Raji (cell line): ENCODE measurements at regions not wholly inside any gene's neighbourhood (a gene's known extent, or its start where the extent isn't known, plus 50 kb on each side); places are given as distances from the start of the nearest gene placed in this dataset.

ENCODE experiments used
- POLR2A ChIP-seq: IDR thresholded peaks from 2 replicates; pipeline ENCODE4 v1.6.1; 2011; ENCODE audit warnings: low read depth, low read length, control low read depth; ENCODE audit not compliant: insufficient read depth

- no peak for TF ChIP-seq POLR2A
Measured at GRCh38 chr16:85453703-85454102, 159.4 kb upstream of the GSE1 start.

- TF ChIP-seq POLR2A, result no peak
Measured at GRCh38 chr16:85454171-85454872, 158.8 kb upstream of the GSE1 start.

GRCh38 chr16:85455534-85455933 lies 157.6 kb upstream of the GSE1 start:
- no peak for TF ChIP-seq POLR2A

GRCh38 chr16:85457366-85457765 lies 155.8 kb upstream of the GSE1 start:
- TF ChIP-seq POLR2A, result no peak

- TF ChIP-seq POLR2A, result no peak
Measured at GRCh38 chr16:85458968-85459367, 154.2 kb upstream of the GSE1 start.

GRCh38 chr16:85459529-85460251 lies 153.4 kb upstream of the GSE1 start:
- TF ChIP-seq POLR2A, result no peak

GRCh38 chr16:85460252-85461021 lies 152.7 kb upstream of the GSE1 start:
- no peak for TF ChIP-seq POLR2A

GRCh38 chr16:85461022-85461813 lies 151.9 kb upstream of the GSE1 start:
- no peak for TF ChIP-seq POLR2A

- no peak for TF ChIP-seq POLR2A
Measured at GRCh38 chr16:85461814-85462713, 151.1 kb upstream of the GSE1 start.

GRCh38 chr16:85462714-85463611 lies 150.2 kb upstream of the GSE1 start:
- TF ChIP-seq POLR2A, result no peak

GRCh38 chr16:85463672-85464382 lies 149.3 kb upstream of the GSE1 start:
- no peak for TF ChIP-seq POLR2A
